ENCODE measurements at regions not wholly inside any gene's neighbourhood (a gene's known extent, or its start where the extent isn't known, plus 50 kb on each side); places are given as distances from the start of the nearest gene placed in this dataset.

DNA sequence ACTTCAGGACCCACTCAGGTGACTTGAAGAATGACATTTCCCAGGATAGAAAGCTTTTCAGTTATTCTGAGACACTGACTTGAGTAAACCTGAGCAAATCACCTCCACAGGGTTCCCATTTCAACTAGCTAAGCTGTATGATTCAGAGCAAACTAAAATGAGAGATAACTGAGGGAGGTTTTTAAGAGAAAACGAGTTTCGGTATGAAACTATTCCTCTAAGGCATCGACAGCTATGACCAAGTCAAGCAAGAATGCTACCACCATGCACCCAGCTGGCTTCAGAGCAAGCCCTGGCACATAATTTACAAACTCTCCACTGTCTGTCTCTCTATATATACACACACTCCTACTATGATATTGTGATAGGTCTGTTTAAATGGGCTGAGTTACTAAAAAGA lies 75.4 kb downstream of the PERP start:
- DNase-seq (ENCODE audit: low spot score): no peak
- TF ChIP-seq, protein P1, sequence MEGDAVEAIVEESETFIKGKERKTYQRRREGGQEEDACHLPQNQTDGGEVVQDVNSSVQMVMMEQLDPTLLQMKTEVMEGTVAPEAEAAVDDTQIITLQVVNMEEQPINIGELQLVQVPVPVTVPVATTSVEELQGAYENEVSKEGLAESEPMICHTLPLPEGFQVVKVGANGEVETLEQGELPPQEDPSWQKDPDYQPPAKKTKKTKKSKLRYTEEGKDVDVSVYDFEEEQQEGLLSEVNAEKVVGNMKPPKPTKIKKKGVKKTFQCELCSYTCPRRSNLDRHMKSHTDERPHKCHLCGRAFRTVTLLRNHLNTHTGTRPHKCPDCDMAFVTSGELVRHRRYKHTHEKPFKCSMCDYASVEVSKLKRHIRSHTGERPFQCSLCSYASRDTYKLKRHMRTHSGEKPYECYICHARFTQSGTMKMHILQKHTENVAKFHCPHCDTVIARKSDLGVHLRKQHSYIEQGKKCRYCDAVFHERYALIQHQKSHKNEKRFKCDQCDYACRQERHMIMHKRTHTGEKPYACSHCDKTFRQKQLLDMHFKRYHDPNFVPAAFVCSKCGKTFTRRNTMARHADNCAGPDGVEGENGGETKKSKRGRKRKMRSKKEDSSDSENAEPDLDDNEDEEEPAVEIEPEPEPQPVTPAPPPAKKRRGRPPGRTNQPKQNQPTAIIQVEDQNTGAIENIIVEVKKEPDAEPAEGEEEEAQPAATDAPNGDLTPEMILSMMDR (IDR thresholded peaks at IDR 0.05): no peak
- Histone ChIP-seq H3K4me3 (no peak overlapping the region), H3K27ac (no peak overlapping the region)

GRCh38 chr6:138032571-138032970 lies 74.6 kb downstream of the PERP start:
- TF ChIP-seq, protein P1 (IDR thresholded peaks at IDR 0.05): no peak
- no peak for DNase-seq (ENCODE audit: low spot score)
- Histone ChIP-seq H3K4me3 (no peak overlapping the region), H3K27ac (no peak overlapping the region)

- no peak overlapping the region for H3K27ac ChIP-seq
- DNase-seq (ENCODE audit: low spot score): no peak
- H3K4me3 ChIP-seq: no peak overlapping the region
- TF ChIP-seq, protein P1 (IDR thresholded peaks at IDR 0.05): no peak
Observed at GRCh38 chr6:138034229-138034628, 73.0 kb downstream of the PERP start.

- TF ChIP-seq, protein P1 (IDR thresholded peaks at IDR 0.05): no peak
- H3K4me3 ChIP-seq: no peak overlapping the region
- no peak for DNase-seq (ENCODE audit: low spot score)
- no peak overlapping the region for H3K27ac ChIP-seq
Observed at GRCh38 chr6:138035070-138035469, 72.1 kb downstream of the PERP start.

- TF ChIP-seq, protein P1 (IDR thresholded peaks at IDR 0.05): no peak
- Histone ChIP-seq H3K4me3 (no peak overlapping the region), H3K27ac (no peak overlapping the region)
- DNase-seq (ENCODE audit: low spot score): no peak
Observed at GRCh38 chr6:138036111-138036510, 71.1 kb downstream of the PERP start.

GRCh38 chr6:138037009-138037504 lies 70.2 kb downstream of the PERP start:
- TF ChIP-seq, protein P1 (IDR thresholded peaks at IDR 0.05): no peak
- no peak overlapping the region for H3K4me3 ChIP-seq
- no peak overlapping the region for H3K27ac ChIP-seq
- no peak for DNase-seq (ENCODE audit: low spot score)

GRCh38 chr6:138038142-138038870 lies 68.9 kb downstream of the PERP start:
- no peak for DNase-seq (ENCODE audit: low spot score)
- no peak overlapping the region for H3K4me3 ChIP-seq
- no peak overlapping the region for H3K27ac ChIP-seq
- TF ChIP-seq, protein P1 (IDR thresholded peaks at IDR 0.05): no peak
